Endothelial cell of umbilical vein (primary cell): ENCODE measurements at regions not wholly inside any gene's neighbourhood (a gene's known extent, or its start where the extent isn't known, plus 50 kb on each side); places are given as distances from the start of the nearest gene placed in this dataset.

ENCODE experiments used
- BruUV-seq: library from RNA; stranded (reverse); fragments of 400-500 nt; replicated peaks from 2 replicates; lab custom pipeline; 2021; lab: Mats Ljungman, UMichigan
- CTCF ChIA-PET: fragments of 300-600, 350-600 bp; sonication (Branson Sonifier 250); formaldehyde crosslinking; loops from one replicate; lab custom pipeline; 2021; ENCODE audit warnings: antibody characterized with exemption, inconsistent platforms; lab: Charles Lee
- POLR2A ChIA-PET: fragments of 300-600, 350-600 bp; sonication (Branson Sonifier 250); formaldehyde crosslinking; loops from one replicate; lab custom pipeline; 2021; ENCODE audit warnings: antibody characterized with exemption, inconsistent platforms; lab: Charles Lee
- DNase-seq: peaks from one replicate; pipeline ENCODE4 v3.0.0-alpha.2; 2011; ENCODE audit warnings: low read depth, low spot score
- FAIRE-seq: peaks from 2 replicates; lab custom pipeline; 2011; peaks lifted over from hg19 to GRCh38; lab: Jason Lieb, UNC
- H2AFZ ChIP-seq: 2 replicates; pipeline ENCODE4 v1.6.0; 2012; ENCODE audit warnings: low read depth, low read length, control low read depth, inconsistent platforms
- H3K27ac ChIP-seq: 2 replicates; pipeline ENCODE4 v1.5.1; 2011; ENCODE audit warnings: low read depth, mild to moderate bottlenecking, control low read depth, low read length, moderate library complexity; ENCODE audit not compliant: insufficient read depth
- H3K27me3 ChIP-seq, 2 experiments: 2 replicates each; pipeline versions ENCODE4 v1.6.0 to v1.6.1; 2011; ENCODE audit warnings: low read length in 2 of 2, mixed read lengths in 1 of 2; ENCODE audit not compliant: control insufficient read depth in 2 of 2, insufficient read depth in 2 of 2
- H3K36me3 ChIP-seq, 2 experiments: 2 replicates in 1 of 2; 3 replicates in 1 of 2; pipeline ENCODE4 v1.5.1; 2011; ENCODE audit warnings: low read length in 2 of 2, mild to moderate bottlenecking in 1 of 2, moderate library complexity in 1 of 2; ENCODE audit not compliant: control insufficient read depth in 2 of 2, insufficient read depth in 2 of 2; ENCODE audit errors: extremely low read depth in 1 of 2
- H3K4me1 ChIP-seq: 3 replicates; pipeline ENCODE4 v1.5.1; 2011; ENCODE audit warnings: mild to moderate bottlenecking, low read length; ENCODE audit not compliant: control insufficient read depth, insufficient read depth; ENCODE audit errors: extremely low read depth
- H3K4me2 ChIP-seq: 2 replicates; pipeline ENCODE4 v1.6.1; 2011; ENCODE audit warnings: low read length, control low read depth, mixed read lengths; ENCODE audit not compliant: insufficient read depth
- H3K4me3 ChIP-seq, 3 experiments: fragments of 200-600 bp in 1 of 3; sonication (generic), shearing (Covaris generic) in 1 of 3; replicated peaks in 1 of 3; 2 replicates each; pipeline ENCODE4 v1.5.1; 2011 to 2016; ENCODE audit warnings: control low read depth in 3 of 3, low read length in 3 of 3, mild to moderate bottlenecking in 2 of 3, inconsistent platforms in 1 of 3, low read depth in 1 of 3, moderate library complexity in 1 of 3; ENCODE audit not compliant: insufficient read depth in 1 of 3
- H3K79me2 ChIP-seq: 2 replicates; pipeline ENCODE4 v1.6.0; 2012; ENCODE audit warnings: low read length, inconsistent platforms; ENCODE audit not compliant: control insufficient read depth, insufficient read depth
- H3K9ac ChIP-seq: replicated peaks from 2 replicates; pipeline ENCODE3; 2011; ENCODE audit warnings: low read length, control low read depth; ENCODE audit not compliant: insufficient read depth; ENCODE audit errors: extremely low read depth
- H3K9me1 ChIP-seq: replicated peaks from 3 replicates; pipeline ENCODE4 v1.6.0; 2011; ENCODE audit warnings: mild to moderate bottlenecking, low read length; ENCODE audit not compliant: control insufficient read depth, insufficient read depth; ENCODE audit errors: extremely low read depth
- H3K9me3 ChIP-seq: replicated peaks from 2 replicates; pipeline ENCODE4 v1.5.1; 2012; ENCODE audit warnings: low read length, inconsistent platforms; ENCODE audit not compliant: control insufficient read depth, insufficient read depth
- H4K20me1 ChIP-seq: replicated peaks from 2 replicates; pipeline ENCODE3; 2011; ENCODE audit warnings: mild to moderate bottlenecking, low read length; ENCODE audit not compliant: control insufficient read depth, insufficient read depth; ENCODE audit errors: extremely low read depth
- CTCF ChIP-seq, 2 donors: IDR thresholded peaks; 1 replicate in 1 of 2; 2 replicates in 1 of 2; pipeline ENCODE4 v1.5.1; 2011; ENCODE audit warnings: low read length in 2 of 2, mild to moderate bottlenecking in 2 of 2, moderate library complexity in 2 of 2, control low read depth in 1 of 2, inconsistent platforms in 1 of 2, low read depth in 1 of 2; ENCODE audit not compliant: insufficient read depth in 1 of 2; ENCODE audit errors: extremely low read depth in 1 of 2
- EZH2 ChIP-seq: IDR thresholded peaks from 2 replicates; pipeline ENCODE4 v1.6.1; 2012; ENCODE audit warnings: borderline replicate concordance, low read depth, mild to moderate bottlenecking, moderate library complexity, low read length, inconsistent platforms; ENCODE audit not compliant: severe bottlenecking
- FOS ChIP-seq: IDR thresholded peaks from 2 replicates; pipeline ENCODE4 v1.6.1; 2011; ENCODE audit warnings: mild to moderate bottlenecking, low read length, moderate library complexity, borderline replicate concordance; ENCODE audit not compliant: insufficient read depth
- GATA2 ChIP-seq: IDR thresholded peaks from 2 replicates; pipeline ENCODE4 v1.7.0; 2011; ENCODE audit warnings: low read depth, mild to moderate bottlenecking, moderate library complexity, mixed read lengths, low read length; ENCODE audit not compliant: insufficient read length, insufficient read depth
- JUN ChIP-seq: IDR thresholded peaks from 2 replicates; pipeline ENCODE4 v1.6.1; 2011; ENCODE audit warnings: borderline replicate concordance, low read depth; ENCODE audit not compliant: insufficient read length, insufficient read depth
- MYC ChIP-seq: IDR thresholded peaks from one replicate; pipeline ENCODE4 v1.6.1; 2011; ENCODE audit warnings: mild to moderate bottlenecking, low read depth, low read length
- POLR2A ChIP-seq: IDR thresholded peaks from 2 replicates; pipeline ENCODE4 v1.6.1; 2012; ENCODE audit warnings: low read depth, mild to moderate bottlenecking, control low read depth, low read length
- POLR2AphosphoS5 ChIP-seq: IDR thresholded peaks from 2 replicates; pipeline ENCODE4 v1.6.1; 2012; ENCODE audit warnings: low read depth, mild to moderate bottlenecking, control low read depth, low read length, moderate library complexity; ENCODE audit not compliant: insufficient read depth
- dilution Hi-C: fragments of 300-500 bp; cut with MboI; formaldehyde crosslinking; loops from one replicate; pipeline ENCODE4 v1.15.0; 2019; ENCODE audit warnings: low sequenced_read_pairs; ENCODE audit not compliant: extremely low pct_ligation_motif_present
- intact Hi-C: fragments of 100-400 bp; cut with micrococcal nuclease; formaldehyde crosslinking; loops from one replicate; pipeline ENCODE4 v1.10.0; 2022
- TF ChIP-seq, protein P1 (sequence below): IDR thresholded peaks from 2 replicates; pipeline ENCODE4 v1.6.1; 2011; ENCODE audit not compliant: insufficient read depth, insufficient read length

GRCh38 chr3:86711634-86712033 lies 279.3 kb downstream of the VGLL3 start:
- H3K4me1 ChIP-seq = no peaks in the 10 kb centered on the region
- H3K9me1 ChIP-seq = no peaks in the 10 kb centered on the region
- POLR2A ChIA-PET = no interaction called here
- H3K9me3 ChIP-seq = peaks cover 2% of the 10 kb centered on the region
- no peaks in the 10 kb centered on the region for H3K27me3 ChIP-seq
- dilution Hi-C loops = no loop called here
- no peak for FAIRE-seq
- no peak overlapping the region for H3K9ac ChIP-seq
- DNase-seq = no peak
- CTCF ChIA-PET = no interaction called here
- H3K79me2 ChIP-seq = no peaks in the 10 kb centered on the region
- H3K27ac ChIP-seq = no peak overlapping the region
- no TSS peak for BruUV-seq
- no peak overlapping the region for H3K4me3 ChIP-seq
- TF ChIP-seq MYC (no peak), EZH2 (no peak), JUN (no peak), POLR2AphosphoS5 (no peak), GATA2 (no peak), CTCF (IDR thresholded peaks at IDR 0.05; ENCODE audit: extremely low read depth in 1 of 2, insufficient read depth in 1 of 2, low read depth in 1 of 2, low read length in 2 of 2) (no peak), POLR2A (no peak), FOS (no peak)
- TF ChIP-seq, protein P1, sequence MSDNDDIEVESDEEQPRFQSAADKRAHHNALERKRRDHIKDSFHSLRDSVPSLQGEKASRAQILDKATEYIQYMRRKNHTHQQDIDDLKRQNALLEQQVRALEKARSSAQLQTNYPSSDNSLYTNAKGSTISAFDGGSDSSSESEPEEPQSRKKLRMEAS = no peak
- no peak overlapping the region for H3K4me2 ChIP-seq
- no peaks in the 10 kb centered on the region for H3K36me3 ChIP-seq
- no peak overlapping the region for H2AFZ ChIP-seq
- intact Hi-C loops = no loop called here
- H4K20me1 ChIP-seq = no peaks in the 10 kb centered on the region
